ENCODE measurements at regions not wholly inside any gene's neighbourhood (a gene's known extent, or its start where the extent isn't known, plus 50 kb on each side); places are given as distances from the start of the nearest gene placed in this dataset.

DNA sequence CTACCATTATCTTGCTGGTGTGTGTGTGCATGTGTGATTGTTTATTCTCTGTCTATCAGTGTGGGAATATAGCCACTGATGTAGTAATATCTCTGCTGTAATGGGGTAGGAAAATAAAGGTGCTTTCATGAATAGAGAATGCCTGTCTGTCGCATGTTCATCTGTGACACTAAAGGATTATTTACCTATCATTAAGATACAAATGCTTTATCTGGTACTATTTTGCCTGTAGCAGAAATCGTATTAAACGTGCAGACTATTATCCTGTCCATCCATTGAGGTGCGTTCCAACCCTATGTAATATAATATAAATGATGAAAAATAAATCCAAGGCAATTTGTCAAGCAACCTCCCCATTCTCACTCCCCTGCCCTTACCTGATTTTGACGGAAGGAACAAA lies 1215.1 kb downstream of the BCL11B start:
- POLR2A ChIA-PET, result no interaction called here
- ATAC-seq (no peak), DNase-seq (no peak)
- no peak overlapping the region for H3K4me3 Mint-ChIP-seq
- H3K9me3 Mint-ChIP-seq (ENCODE audit: insufficient read depth), result no peaks in the 10 kb centered on the region
- no peaks in the 10 kb centered on the region for H3K27me3 Mint-ChIP-seq (ENCODE audit: low read depth)
- no peaks in the 10 kb centered on the region for H3K36me3 Mint-ChIP-seq (ENCODE audit: low read depth)
- CTCF ChIA-PET, result no interaction called here
- H3K4me1 Mint-ChIP-seq (ENCODE audit: low read depth), result no peaks in the 10 kb centered on the region
- no peak overlapping the region for H3K27ac Mint-ChIP-seq

DNA sequence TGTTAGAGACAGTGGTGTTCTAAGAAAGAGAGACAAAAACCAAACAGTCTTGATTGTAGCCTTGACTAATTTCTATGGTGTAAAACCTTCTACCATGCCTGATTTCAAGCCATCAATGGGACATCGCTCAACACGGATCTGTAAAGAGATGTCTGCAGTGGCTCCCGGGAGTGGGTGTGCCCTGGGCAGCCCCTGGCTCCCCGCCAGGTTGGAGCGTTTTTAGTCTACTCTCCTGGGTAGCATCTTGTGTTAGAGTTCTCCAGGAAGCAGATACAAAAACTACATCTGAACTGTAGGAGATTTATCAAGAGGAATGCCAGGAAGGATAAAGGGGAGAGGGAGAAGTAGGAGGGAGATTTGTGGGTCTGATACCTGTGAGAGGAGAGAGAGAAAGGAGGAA lies 1212.9 kb downstream of the BCL11B start:
- H3K27me3 Mint-ChIP-seq (ENCODE audit: low read depth), result no peaks in the 10 kb centered on the region
- H3K4me3 Mint-ChIP-seq, result no peak overlapping the region
- H3K4me1 Mint-ChIP-seq (ENCODE audit: low read depth), result no peaks in the 10 kb centered on the region
- H3K27ac Mint-ChIP-seq, result no peak overlapping the region
- CTCF ChIA-PET, result no interaction called here
- DNase-seq (no peak), ATAC-seq (no peak)
- H3K36me3 Mint-ChIP-seq (ENCODE audit: low read depth), result no peaks in the 10 kb centered on the region
- POLR2A ChIA-PET, result no interaction called here
- H3K9me3 Mint-ChIP-seq (ENCODE audit: insufficient read depth), result no peaks in the 10 kb centered on the region

DNA sequence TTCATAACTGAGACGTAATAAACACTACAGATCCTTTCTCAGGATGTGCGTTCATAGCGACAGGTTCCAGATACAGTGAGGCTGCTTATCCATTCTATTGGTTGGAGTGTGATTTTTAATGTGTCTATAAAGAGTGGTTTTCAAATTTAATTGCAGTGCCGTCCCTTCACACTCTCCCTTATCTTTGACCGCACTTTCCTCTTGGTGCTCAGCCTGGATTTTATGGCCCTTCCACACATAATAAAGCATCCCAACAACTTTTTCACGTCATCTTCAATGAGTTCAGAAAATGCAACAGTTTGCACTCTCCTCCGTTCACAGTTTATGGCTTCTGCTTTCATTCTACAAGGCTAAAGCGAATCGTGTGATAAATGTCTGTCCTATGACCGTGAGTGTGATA lies 1209.9 kb downstream of the BCL11B start:
- Mint-ChIP-seq H3K27me3 (ENCODE audit: low read depth) (no peaks in the 10 kb centered on the region), H3K4me3 (no peak overlapping the region), H3K4me1 (ENCODE audit: low read depth) (no peaks in the 10 kb centered on the region), H3K27ac (no peak overlapping the region), H3K9me3 (ENCODE audit: insufficient read depth) (no peaks in the 10 kb centered on the region), H3K36me3 (ENCODE audit: low read depth) (no peaks in the 10 kb centered on the region)
- ChIA-PET POLR2A (no interaction called here), CTCF (no interaction called here)
- ATAC-seq, result no peak
- DNase-seq, result no peak

DNA sequence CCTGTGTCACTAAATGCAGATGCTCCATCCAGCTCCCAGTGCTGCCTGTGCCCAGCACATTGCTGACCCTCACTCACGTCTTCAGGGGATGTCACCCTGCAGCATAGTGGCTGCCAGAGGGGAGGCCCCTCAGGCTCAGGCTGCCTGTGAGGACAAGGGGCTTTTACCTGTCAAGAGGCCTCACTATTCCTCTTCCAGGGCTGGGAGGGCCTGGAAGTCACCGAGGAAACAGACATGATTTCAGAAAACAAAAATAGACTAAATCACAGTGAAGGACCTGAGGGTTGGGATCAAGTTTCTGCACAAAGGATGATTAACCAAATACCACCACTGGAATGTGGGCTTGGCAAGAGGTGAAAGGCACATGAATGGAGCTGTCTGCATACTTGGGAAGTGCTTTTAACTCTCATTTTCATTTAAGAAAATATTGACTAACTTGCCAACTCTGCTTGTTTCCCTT lies 1202.3 kb downstream of the BCL11B start:
- H3K27ac Mint-ChIP-seq, result no peak overlapping the region
- no peaks in the 10 kb centered on the region for H3K9me3 Mint-ChIP-seq (ENCODE audit: insufficient read depth)
- no peaks in the 10 kb centered on the region for H3K4me1 Mint-ChIP-seq (ENCODE audit: low read depth)
- POLR2A ChIA-PET, result no interaction called here
- CTCF ChIA-PET, result no interaction called here
- ATAC-seq (no peak), DNase-seq (no peak)
- no peaks in the 10 kb centered on the region for H3K36me3 Mint-ChIP-seq (ENCODE audit: low read depth)
- H3K27me3 Mint-ChIP-seq (ENCODE audit: low read depth), result no peaks in the 10 kb centered on the region
- no peak overlapping the region for H3K4me3 Mint-ChIP-seq

DNA sequence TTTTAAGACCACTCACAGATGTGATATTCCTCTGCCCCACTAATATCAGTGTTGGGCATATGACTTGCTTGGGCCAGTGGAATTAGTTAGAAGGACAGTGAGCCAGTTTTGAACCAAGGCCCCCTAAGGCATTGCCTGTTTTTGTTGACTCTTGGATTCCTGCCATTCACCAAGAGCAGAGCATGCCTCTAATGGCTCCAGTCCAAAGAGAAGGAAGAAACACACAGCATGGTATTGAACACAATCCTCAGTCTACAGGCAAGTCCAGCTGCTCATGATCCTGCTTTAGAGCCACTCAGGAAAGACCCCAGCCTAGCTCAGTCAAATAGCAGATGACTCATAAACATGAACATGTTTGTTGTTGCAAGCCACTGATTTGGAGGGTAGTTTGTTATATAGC lies 1201.5 kb downstream of the BCL11B start:
- ChIA-PET CTCF (no interaction called here), POLR2A (no interaction called here)
- Mint-ChIP-seq H3K27me3 (ENCODE audit: low read depth) (no peaks in the 10 kb centered on the region), H3K4me1 (ENCODE audit: low read depth) (no peaks in the 10 kb centered on the region), H3K9me3 (ENCODE audit: insufficient read depth) (no peaks in the 10 kb centered on the region), H3K27ac (no peak overlapping the region), H3K36me3 (ENCODE audit: low read depth) (no peaks in the 10 kb centered on the region), H3K4me3 (no peak overlapping the region)
- no peak for DNase-seq
- no peak for ATAC-seq

DNA sequence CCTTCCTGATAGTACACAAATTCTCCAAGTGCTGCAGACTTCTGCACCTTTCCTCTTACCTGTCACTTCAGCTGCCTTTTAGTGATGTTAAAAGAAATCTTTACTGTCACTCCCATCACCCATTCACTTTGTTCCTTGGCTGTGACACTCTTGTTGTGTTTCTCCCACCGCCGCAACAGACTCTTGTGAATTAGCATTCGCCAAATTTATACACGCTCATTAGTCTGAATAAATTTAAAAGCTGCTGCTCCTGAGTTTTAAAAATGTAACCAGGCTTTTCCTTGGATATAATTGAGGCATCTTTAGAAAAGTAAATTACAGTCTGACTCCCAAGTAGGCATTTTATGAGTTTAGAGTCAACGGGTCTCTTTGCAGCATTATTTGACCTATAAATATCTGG lies 1197.9 kb downstream of the BCL11B start:
- Mint-ChIP-seq H3K27ac (no peak overlapping the region), H3K4me1 (ENCODE audit: low read depth) (no peaks in the 10 kb centered on the region), H3K9me3 (ENCODE audit: insufficient read depth) (no peaks in the 10 kb centered on the region), H3K4me3 (no peak overlapping the region), H3K27me3 (ENCODE audit: low read depth) (no peaks in the 10 kb centered on the region), H3K36me3 (ENCODE audit: low read depth) (no peaks in the 10 kb centered on the region)
- DNase-seq (no peak), ATAC-seq (no peak)
- ChIA-PET POLR2A (no interaction called here), CTCF (interaction anchor here (0.5 kb wide), 1 partner anchor 1741 kb away, joined by 3 read pairs; no protein-coding TSS in a partner anchor)

DNA sequence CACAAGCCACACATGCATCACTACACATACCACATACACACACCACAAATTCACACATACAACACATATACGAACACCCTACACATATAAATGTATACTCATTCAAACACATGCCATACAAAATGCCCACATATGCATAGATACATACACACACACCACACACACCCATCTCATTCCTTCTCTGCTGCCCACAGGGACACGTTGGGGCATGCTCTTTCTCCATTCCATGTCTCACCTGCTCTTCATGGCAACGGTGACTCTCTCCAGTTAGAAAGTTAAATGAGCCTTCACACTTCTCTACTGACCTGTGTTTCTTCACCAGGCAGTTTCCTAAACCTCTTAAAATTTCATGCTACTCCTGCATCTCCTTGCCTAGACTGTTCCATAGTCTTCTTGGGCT lies 1194.8 kb downstream of the BCL11B start:
- Mint-ChIP-seq H3K4me3 (no peak overlapping the region), H3K27ac (no peak overlapping the region), H3K9me3 (ENCODE audit: insufficient read depth) (no peaks in the 10 kb centered on the region), H3K27me3 (ENCODE audit: low read depth) (no peaks in the 10 kb centered on the region), H3K4me1 (ENCODE audit: low read depth) (no peaks in the 10 kb centered on the region), H3K36me3 (ENCODE audit: low read depth) (no peaks in the 10 kb centered on the region)
- no peak for DNase-seq
- ChIA-PET POLR2A (no interaction called here), CTCF (no interaction called here)
- ATAC-seq, result no peak

DNA sequence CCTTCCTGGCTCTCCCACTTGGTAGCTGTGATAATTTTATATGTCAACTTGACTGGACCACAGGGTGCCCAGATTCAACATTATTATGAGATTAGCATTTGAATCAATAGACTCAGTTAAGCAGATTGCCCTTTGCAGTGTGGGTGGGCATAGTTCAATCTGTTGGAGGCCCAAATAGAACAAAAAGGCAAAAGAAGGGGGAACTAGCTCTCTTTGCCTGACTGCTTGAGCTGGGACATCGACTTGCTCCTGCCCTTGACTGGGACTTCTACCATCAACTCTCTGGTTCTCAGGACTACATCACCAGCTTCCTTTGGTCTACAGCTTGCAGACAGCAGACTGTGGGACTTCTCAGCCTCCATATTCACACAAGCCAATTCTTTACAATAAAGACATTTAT lies 1189.2 kb downstream of the BCL11B start:
- CTCF ChIA-PET, result no interaction called here
- Mint-ChIP-seq H3K4me3 (no peak overlapping the region), H3K4me1 (ENCODE audit: low read depth) (no peaks in the 10 kb centered on the region), H3K27ac (no peak overlapping the region), H3K36me3 (ENCODE audit: low read depth) (peaks cover 1% of the 10 kb centered on the region), H3K9me3 (ENCODE audit: insufficient read depth) (no peaks in the 10 kb centered on the region), H3K27me3 (ENCODE audit: low read depth) (no peaks in the 10 kb centered on the region)
- ATAC-seq (no peak), DNase-seq (no peak)
- POLR2A ChIA-PET, result no interaction called here

DNA sequence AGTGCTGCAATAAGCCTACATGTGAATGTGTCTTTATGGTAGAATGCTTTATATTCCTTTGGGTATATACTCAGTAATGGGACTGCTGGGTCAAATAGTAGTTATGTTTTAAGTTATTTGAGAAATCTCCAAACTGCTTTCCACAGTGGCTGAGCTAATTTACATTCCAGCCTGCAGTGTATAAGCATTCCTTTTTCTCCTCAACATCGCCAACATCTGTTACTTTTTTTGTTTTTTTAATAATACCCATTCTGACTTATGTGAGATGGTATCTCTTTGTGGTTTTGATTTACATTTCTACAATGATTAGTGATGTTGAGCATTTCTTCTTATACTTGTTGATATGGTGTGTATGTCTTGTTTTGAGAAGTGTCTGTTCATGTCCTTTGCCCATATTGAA lies 1186.2 kb downstream of the BCL11B start:
- no peak overlapping the region for H3K27ac Mint-ChIP-seq
- H3K4me1 Mint-ChIP-seq (ENCODE audit: low read depth), result no peaks in the 10 kb centered on the region
- ATAC-seq (no peak), DNase-seq (no peak)
- H3K4me3 Mint-ChIP-seq, result no peak overlapping the region
- H3K9me3 Mint-ChIP-seq (ENCODE audit: insufficient read depth), result no peaks in the 10 kb centered on the region
- POLR2A ChIA-PET, result no interaction called here
- no peaks in the 10 kb centered on the region for H3K27me3 Mint-ChIP-seq (ENCODE audit: low read depth)
- peaks cover 1% of the 10 kb centered on the region for H3K36me3 Mint-ChIP-seq (ENCODE audit: low read depth)
- CTCF ChIA-PET, result no interaction called here

DNA sequence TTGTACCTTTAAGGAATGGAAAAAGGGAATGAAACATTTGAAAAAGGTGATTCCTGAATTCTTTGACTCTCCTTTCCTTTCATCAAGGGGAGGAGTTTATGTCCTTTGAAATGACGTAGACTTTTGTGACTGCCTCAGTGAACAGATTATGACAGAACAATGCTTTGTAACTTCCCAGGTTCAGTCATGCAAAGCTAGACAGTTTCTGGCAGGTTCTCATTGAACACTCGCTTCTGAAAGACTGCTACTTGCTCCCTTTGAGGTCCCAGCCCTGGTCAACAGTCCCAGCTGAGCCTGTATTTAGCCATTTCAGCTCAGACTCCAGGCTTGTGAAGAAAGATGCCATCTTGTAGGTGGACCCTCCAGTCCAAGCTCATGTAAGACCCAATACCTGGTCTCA lies 1178.9 kb downstream of the BCL11B start:
- DNase-seq (no peak), ATAC-seq (no peak)
- Mint-ChIP-seq H3K4me3 (no peak overlapping the region), H3K4me1 (ENCODE audit: low read depth) (peaks cover 3% of the 10 kb centered on the region), H3K27me3 (ENCODE audit: low read depth) (no peaks in the 10 kb centered on the region), H3K27ac (no peak overlapping the region), H3K36me3 (ENCODE audit: low read depth) (no peaks in the 10 kb centered on the region), H3K9me3 (ENCODE audit: insufficient read depth) (no peaks in the 10 kb centered on the region)
- ChIA-PET CTCF (no interaction called here), POLR2A (no interaction called here)

DNA sequence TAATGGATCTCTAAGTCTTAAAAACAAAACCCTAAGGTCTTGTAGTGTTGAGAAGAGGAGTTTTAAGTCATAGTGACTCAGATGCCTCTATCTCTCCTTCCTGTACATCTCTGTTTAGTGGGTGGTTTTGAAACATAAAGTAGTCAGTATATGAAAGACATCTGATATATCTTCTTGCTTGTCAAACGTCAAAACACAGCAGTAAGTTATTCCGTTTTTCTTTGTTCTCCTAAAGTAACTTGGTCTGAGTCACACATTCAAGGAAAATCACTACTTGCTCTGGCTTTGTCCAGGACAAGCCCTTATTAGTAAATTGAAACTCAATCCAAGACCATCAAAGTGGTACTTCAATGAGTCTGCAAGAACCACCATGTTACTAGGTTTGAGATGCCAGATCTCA lies 1172.5 kb downstream of the BCL11B start:
- Mint-ChIP-seq H3K27me3 (ENCODE audit: low read depth) (no peaks in the 10 kb centered on the region), H3K4me1 (ENCODE audit: low read depth) (peaks cover 14% of the 10 kb centered on the region), H3K4me3 (no peak overlapping the region), H3K36me3 (ENCODE audit: low read depth) (peaks cover 3% of the 10 kb centered on the region), H3K27ac (no peak overlapping the region), H3K9me3 (ENCODE audit: insufficient read depth) (peaks cover 14% of the 10 kb centered on the region)
- ATAC-seq, result no peak
- ChIA-PET CTCF (no interaction called here), POLR2A (no interaction called here)
- DNase-seq, result no peak

DNA sequence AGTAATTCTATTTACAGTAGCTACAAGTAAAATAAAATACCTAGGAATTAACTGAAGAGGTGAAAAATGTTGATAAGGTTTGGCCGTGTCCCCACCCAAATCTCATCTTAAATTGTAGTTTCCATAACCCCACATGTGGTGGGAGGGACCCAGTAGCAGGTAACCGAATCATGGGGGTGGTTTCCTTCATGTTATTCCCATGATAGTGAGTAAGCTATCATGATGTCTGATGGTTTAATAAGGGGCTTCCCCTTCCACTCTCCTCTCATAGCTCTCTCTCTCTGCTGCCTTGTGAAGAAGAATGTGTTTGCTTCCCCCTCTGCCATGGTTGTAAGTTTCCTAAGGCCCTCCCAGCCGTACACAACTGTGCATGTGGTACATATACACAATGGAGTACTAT lies 1170.7 kb downstream of the BCL11B start:
- H3K36me3 Mint-ChIP-seq (ENCODE audit: low read depth), result peaks cover 3% of the 10 kb centered on the region
- H3K9me3 Mint-ChIP-seq (ENCODE audit: insufficient read depth), result peaks cover 14% of the 10 kb centered on the region
- no peak overlapping the region for H3K27ac Mint-ChIP-seq
- ChIA-PET POLR2A (interaction anchor here (0.7 kb wide), 1 partner anchor 124 kb away, joined by 4 read pairs; no protein-coding TSS in a partner anchor), CTCF (no interaction called here)
- H3K27me3 Mint-ChIP-seq (ENCODE audit: low read depth), result no peaks in the 10 kb centered on the region
- DNase-seq, result no peak
- H3K4me1 Mint-ChIP-seq (ENCODE audit: low read depth), result peaks cover 14% of the 10 kb centered on the region
- ATAC-seq, result no peak
- H3K4me3 Mint-ChIP-seq, result no peak overlapping the region

DNA sequence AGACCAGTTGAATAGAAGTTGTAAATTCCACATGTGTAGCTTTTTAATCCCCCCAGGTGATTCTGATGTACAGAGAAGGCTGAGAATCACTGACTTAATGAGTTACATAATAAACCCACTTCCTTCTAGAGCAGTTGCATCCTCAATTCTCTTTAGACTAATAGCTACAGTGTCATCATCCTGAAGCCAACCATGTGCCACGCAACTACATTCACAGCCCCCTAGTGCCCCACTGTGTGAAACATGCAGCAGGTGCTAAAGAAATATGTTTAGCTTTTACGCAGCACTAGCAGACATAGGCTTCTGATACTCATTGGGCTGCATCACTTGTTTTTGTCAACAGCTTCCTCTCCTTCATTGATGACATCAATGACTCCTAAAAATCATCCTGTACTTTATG lies 1168.3 kb downstream of the BCL11B start:
- Mint-ChIP-seq H3K4me3 (no peak overlapping the region), H3K4me1 (ENCODE audit: low read depth) (peaks cover 14% of the 10 kb centered on the region), H3K36me3 (ENCODE audit: low read depth) (peaks cover 3% of the 10 kb centered on the region), H3K27ac (no peak overlapping the region), H3K27me3 (ENCODE audit: low read depth) (no peaks in the 10 kb centered on the region), H3K9me3 (ENCODE audit: insufficient read depth) (peaks cover 9% of the 10 kb centered on the region)
- no peak for DNase-seq
- no peak for ATAC-seq
- POLR2A ChIA-PET, result interaction anchor here (0.6 to 0.8 kb wide), 2 partner anchors 108 to 126 kb away, joined by 3 to 4 read pairs; no protein-coding TSS in a partner anchor
- CTCF ChIA-PET, result interaction anchor here (0.7 to 1.5 kb wide), 3 partner anchors 13 to 126 kb away, joined by 3 to 12 read pairs (median 4); no protein-coding TSS in a partner anchor

All from activated CD8-positive, alpha-beta T cell treated with anti-CD3 and anti-CD28 coated beads, Interleukin-2, amount 10 ng/mL, durations not matched to agents 7 days and 5 days (primary cell).